K562 (cell line): ENCODE measurements at regions not wholly inside any gene's neighbourhood (a gene's known extent, or its start where the extent isn't known, plus 50 kb on each side); places are given as distances from the start of the nearest gene placed in this dataset.

Experiments
- ATAC-seq: fragments of 200-7000 bp; cut with Tn5 transposase; 3 replicates; pipeline ENCODE4 v1.9.1; 2020; ENCODE audit warnings: moderate library complexity
- BruUV-seq: library from RNA; stranded (reverse); fragments of 400-500 nt; replicated peaks from 2 replicates; lab custom pipeline; 2021; lab: Mats Ljungman, UMichigan
- CTCF ChIA-PET: fragments of 300-600 bp; formaldehyde crosslinking; extraction: SDS; loops from one replicate; lab custom pipeline; 2021; ENCODE audit warnings: low intra/inter-chr PET ratio; lab: Yijun Ruan, JAX
- POLR2A ChIA-PET: fragments of 300-600, 350-650 bp; sonication (Branson Sonifier 250); formaldehyde crosslinking; extraction: SDS; loops from one replicate; lab custom pipeline; 2021; ENCODE audit warnings: antibody characterized with exemption, inconsistent platforms; lab: Yijun Ruan, JAX
- DNase-seq, 4 experiments: peaks; one replicate each; pipeline versions ENCODE4 v3.0.0 to v3.0.0-alpha.2; 2011 to 2018; ENCODE audit warnings: low spot score in 3 of 4, mixed read lengths in 3 of 4; ENCODE audit errors: extremely low read depth in 1 of 4
- FAIRE-seq: peaks from 2 replicates; lab custom pipeline; 2011; peaks lifted over from hg19 to GRCh38; lab: Jason Lieb, UNC
- H2AFZ ChIP-seq: 2 replicates; pipeline ENCODE4 v1.6.0; 2011; ENCODE audit warnings: low read depth, low read length, control low read depth, inconsistent platforms
- H3K27ac ChIP-seq: fragments of 200-600 bp; 3 replicates; pipeline ENCODE4 v1.8.0; 2011; ENCODE audit warnings: low read depth, mild to moderate bottlenecking, control low read depth, inconsistent platforms, low read length, moderate library complexity, mixed read lengths; ENCODE audit errors: extremely low read depth
- H3K27me3 ChIP-seq, 2 experiments: fragments of 300-600 bp in 1 of 2; 2 replicates in 1 of 2; 3 replicates in 1 of 2; pipeline versions ENCODE4 v1.6.0 to v1.8.0; 2011; ENCODE audit warnings: inconsistent platforms in 2 of 2, low read length in 2 of 2, mild to moderate bottlenecking in 1 of 2, mixed read lengths in 1 of 2, moderate library complexity in 1 of 2; ENCODE audit not compliant: control insufficient read depth in 2 of 2, insufficient read depth in 2 of 2
- H3K36me3 ChIP-seq: fragments of 300-600 bp; 3 replicates; pipeline ENCODE4 v1.8.0; 2011; ENCODE audit warnings: mild to moderate bottlenecking, low read length, inconsistent platforms; ENCODE audit not compliant: control insufficient read depth, insufficient read depth
- H3K4me1 ChIP-seq, 2 experiments: fragments of 200-600 bp in 1 of 2; replicated peaks in 1 of 2; 2 replicates in 1 of 2; 3 replicates in 1 of 2; pipeline versions ENCODE4 v1.5.1 to v1.8.0; 2011; ENCODE audit warnings: inconsistent platforms in 2 of 2, low read length in 2 of 2, mild to moderate bottlenecking in 1 of 2, mixed read lengths in 1 of 2, moderate library complexity in 1 of 2; ENCODE audit not compliant: control insufficient read depth in 2 of 2, insufficient read depth in 2 of 2
- H3K4me2 ChIP-seq: 2 replicates; pipeline ENCODE4 v1.6.1; 2011; ENCODE audit warnings: low read length, control low read depth, inconsistent platforms, mixed read lengths; ENCODE audit not compliant: insufficient read depth
- H3K4me3 ChIP-seq: fragments of 200-600 bp; sonication (generic), shearing (Covaris generic); 2 replicates; pipeline ENCODE4 v1.5.1; 2016; ENCODE audit warnings: control low read depth, inconsistent platforms
- H3K79me2 ChIP-seq: fragments of 200-600 bp; 3 replicates; pipeline ENCODE4 v1.8.0; 2011; ENCODE audit warnings: low read length, inconsistent platforms; ENCODE audit not compliant: control insufficient read depth, insufficient read depth
- H3K9ac ChIP-seq, 2 experiments: 2 replicates each; pipeline versions ENCODE4 v1.6.0 to v1.6.1; 2011; ENCODE audit warnings: low read depth in 2 of 2, low read length in 2 of 2, control low read depth in 1 of 2, inconsistent platforms in 1 of 2, mild to moderate bottlenecking in 1 of 2, mixed read lengths in 1 of 2; ENCODE audit not compliant: insufficient read depth in 1 of 2
- H3K9me1 ChIP-seq: one replicate; pipeline ENCODE4 v1.6.0; 2011; ENCODE audit warnings: inconsistent platforms, mild to moderate bottlenecking, low read length, moderate library complexity; ENCODE audit not compliant: control insufficient read depth, insufficient read depth
- H3K9me3 ChIP-seq: replicated peaks from 2 replicates; pipeline ENCODE4 v1.5.1; 2011; ENCODE audit warnings: low read depth, low read length, inconsistent platforms; ENCODE audit not compliant: control insufficient read depth, insufficient read depth
- H4K20me1 ChIP-seq: replicated peaks from 2 replicates; pipeline ENCODE4 v1.6.1; 2011; ENCODE audit warnings: low read length, inconsistent platforms, mixed read lengths; ENCODE audit not compliant: control insufficient read depth, insufficient read depth
- NFXL1 ChIP-seq: fragments of 450-650 bp; formaldehyde crosslinking; IDR thresholded peaks from 2 replicates; pipeline ENCODE4 v1.4.0; 2021; ENCODE audit warnings: mild to moderate bottlenecking
- POLR2B ChIP-seq: fragments of 450-650 bp; IDR thresholded peaks from 2 replicates; pipeline ENCODE4 v1.6.1; 2018; ENCODE audit warnings: low read depth; ENCODE audit not compliant: partially characterized antibody
- PYGO2 ChIP-seq: fragments of 450-650 bp; IDR thresholded peaks from 2 replicates; pipeline ENCODE4 v1.6.1; 2016; ENCODE audit warnings: mild to moderate bottlenecking, missing genetic modification characterization, moderate library complexity, missing compliant biosample characterization
- SLC30A9 ChIP-seq: fragments of 250-450 bp; sonication (Bioruptor Pico); IDR thresholded peaks from 2 replicates; pipeline ENCODE4 v1.8.0; 2022; ENCODE audit warnings: mild to moderate bottlenecking, moderate library complexity
- TAF9B ChIP-seq: fragments of 450-650 bp; IDR thresholded peaks from 2 replicates; pipeline ENCODE4 v1.6.1; 2018; ENCODE audit warnings: mild to moderate bottlenecking; ENCODE audit not compliant: partially characterized antibody
- ZNF3 ChIP-seq: fragments of 250-450 bp; sonication (Bioruptor Pico); IDR thresholded peaks from 2 replicates; pipeline ENCODE4 v1.5.0; 2021; ENCODE audit warnings: mild to moderate bottlenecking, moderate library complexity
- ZNF431 ChIP-seq: sonication (generic); formaldehyde crosslinking; IDR thresholded peaks from 2 replicates; pipeline ENCODE4 v1.8.0; 2022; ENCODE audit warnings: mild to moderate bottlenecking, missing genetic modification reagents
- WGBS: fragments of 100-300 bp; shearing (Covaris generic); methylation state at CpG from one replicate; pipeline ENCODE4 v1.1.6; 2016; ENCODE audit warnings: low coverage, mixed read lengths; ENCODE audit not compliant: insufficient coverage; ENCODE audit errors: missing lambda C conversion rate; 5-methylcytosine and 5-hydroxymethylcytosine counted together
- in situ Hi-C: fragments of 300-500 bp; cut with MboI; formaldehyde crosslinking; loops from 4 replicates; pipeline ENCODE4 v1.15.0; 2018; ENCODE audit warnings: inconsistent platforms, mixed read lengths
- intact Hi-C: fragments of 100-400 bp; cut with micrococcal nuclease; formaldehyde crosslinking; loops from 2 replicates; pipeline ENCODE4 v1.14.2; 2022
- TF ChIP-seq, protein P1 (sequence below): fragments of 450-650 bp; formaldehyde crosslinking; IDR thresholded peaks from 2 replicates; pipeline ENCODE4 v1.4.0; 2020; ENCODE audit warnings: mild to moderate bottlenecking, moderate library complexity
- TF ChIP-seq, protein P2 (sequence below): sonication (generic); formaldehyde crosslinking; IDR thresholded peaks from 2 replicates; pipeline ENCODE4 v1.8.0; 2023; ENCODE audit warnings: mild to moderate bottlenecking, missing genetic modification reagents

DNA sequence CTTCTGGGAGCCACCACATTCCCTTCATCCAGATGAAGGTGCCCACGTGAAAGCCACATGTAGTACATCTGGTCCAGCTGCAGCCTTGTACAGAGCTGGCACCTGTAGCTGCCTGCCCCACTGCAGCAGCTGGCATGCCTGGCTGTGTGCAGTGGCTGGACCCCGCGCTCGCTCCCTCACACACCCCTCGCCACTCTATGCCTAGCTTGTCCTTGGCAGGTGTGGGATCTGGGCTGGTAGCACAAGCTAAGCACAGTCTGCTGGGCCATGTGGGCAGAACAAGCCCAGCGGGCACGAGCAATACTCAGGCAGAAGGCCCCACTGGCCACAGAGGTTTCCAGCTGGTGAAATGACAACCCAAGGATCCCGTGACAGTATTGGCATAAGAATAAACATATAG is 163.9 kb upstream of the PRNP start:
- no peaks in the 10 kb centered on the region for H3K4me1 ChIP-seq
- H3K36me3 ChIP-seq, result no peaks in the 10 kb centered on the region
- no peak for ATAC-seq
- CTCF ChIA-PET, result no interaction called here
- intact Hi-C loops, result no loop called here
- no peak overlapping the region for H3K4me2 ChIP-seq
- 0% methylated on average over 4 of the region's 8 CpGs for WGBS
- no peaks in the 10 kb centered on the region for H3K79me2 ChIP-seq
- BruUV-seq, result no TSS peak
- no peak overlapping the region for H3K9ac ChIP-seq
- H4K20me1 ChIP-seq, result no peaks in the 10 kb centered on the region
- no peak for TF ChIP-seq SLC30A9
- no peak for TF ChIP-seq ZNF3 (CRISPR knock-in tag)
- TF ChIP-seq TAF9B, result no peak
- TF ChIP-seq, protein P1, sequence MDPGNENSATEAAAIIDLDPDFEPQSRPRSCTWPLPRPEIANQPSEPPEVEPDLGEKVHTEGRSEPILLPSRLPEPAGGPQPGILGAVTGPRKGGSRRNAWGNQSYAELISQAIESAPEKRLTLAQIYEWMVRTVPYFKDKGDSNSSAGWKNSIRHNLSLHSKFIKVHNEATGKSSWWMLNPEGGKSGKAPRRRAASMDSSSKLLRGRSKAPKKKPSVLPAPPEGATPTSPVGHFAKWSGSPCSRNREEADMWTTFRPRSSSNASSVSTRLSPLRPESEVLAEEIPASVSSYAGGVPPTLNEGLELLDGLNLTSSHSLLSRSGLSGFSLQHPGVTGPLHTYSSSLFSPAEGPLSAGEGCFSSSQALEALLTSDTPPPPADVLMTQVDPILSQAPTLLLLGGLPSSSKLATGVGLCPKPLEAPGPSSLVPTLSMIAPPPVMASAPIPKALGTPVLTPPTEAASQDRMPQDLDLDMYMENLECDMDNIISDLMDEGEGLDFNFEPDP, result no peak
- TF ChIP-seq, protein P2, sequence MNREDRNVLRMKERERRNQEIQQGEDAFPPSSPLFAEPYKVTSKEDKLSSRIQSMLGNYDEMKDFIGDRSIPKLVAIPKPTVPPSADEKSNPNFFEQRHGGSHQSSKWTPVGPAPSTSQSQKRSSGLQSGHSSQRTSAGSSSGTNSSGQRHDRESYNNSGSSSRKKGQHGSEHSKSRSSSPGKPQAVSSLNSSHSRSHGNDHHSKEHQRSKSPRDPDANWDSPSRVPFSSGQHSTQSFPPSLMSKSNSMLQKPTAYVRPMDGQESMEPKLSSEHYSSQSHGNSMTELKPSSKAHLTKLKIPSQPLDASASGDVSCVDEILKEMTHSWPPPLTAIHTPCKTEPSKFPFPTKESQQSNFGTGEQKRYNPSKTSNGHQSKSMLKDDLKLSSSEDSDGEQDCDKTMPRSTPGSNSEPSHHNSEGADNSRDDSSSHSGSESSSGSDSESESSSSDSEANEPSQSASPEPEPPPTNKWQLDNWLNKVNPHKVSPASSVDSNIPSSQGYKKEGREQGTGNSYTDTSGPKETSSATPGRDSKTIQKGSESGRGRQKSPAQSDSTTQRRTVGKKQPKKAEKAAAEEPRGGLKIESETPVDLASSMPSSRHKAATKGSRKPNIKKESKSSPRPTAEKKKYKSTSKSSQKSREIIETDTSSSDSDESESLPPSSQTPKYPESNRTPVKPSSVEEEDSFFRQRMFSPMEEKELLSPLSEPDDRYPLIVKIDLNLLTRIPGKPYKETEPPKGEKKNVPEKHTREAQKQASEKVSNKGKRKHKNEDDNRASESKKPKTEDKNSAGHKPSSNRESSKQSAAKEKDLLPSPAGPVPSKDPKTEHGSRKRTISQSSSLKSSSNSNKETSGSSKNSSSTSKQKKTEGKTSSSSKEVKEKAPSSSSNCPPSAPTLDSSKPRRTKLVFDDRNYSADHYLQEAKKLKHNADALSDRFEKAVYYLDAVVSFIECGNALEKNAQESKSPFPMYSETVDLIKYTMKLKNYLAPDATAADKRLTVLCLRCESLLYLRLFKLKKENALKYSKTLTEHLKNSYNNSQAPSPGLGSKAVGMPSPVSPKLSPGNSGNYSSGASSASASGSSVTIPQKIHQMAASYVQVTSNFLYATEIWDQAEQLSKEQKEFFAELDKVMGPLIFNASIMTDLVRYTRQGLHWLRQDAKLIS (CRISPR knock-in tag), result no peak
- TF ChIP-seq ZNF431, result no peak
- no peak for TF ChIP-seq POLR2B
- no peak for TF ChIP-seq NFXL1 (CRISPR knock-in tag)
- TF ChIP-seq PYGO2 (tag), result no peak
- peaks cover 0 to 6% of the 10 kb centered on the region in 2 experiments; a peak in 1 of 5 replicates for H3K27me3 ChIP-seq
- H3K9me3 ChIP-seq, result no peaks in the 10 kb centered on the region
- POLR2A ChIA-PET, result interaction anchor here (0.7 to 1.2 kb wide), 2 partner anchors 10 to 806 kb away, joined by 3 to 4 read pairs; no protein-coding TSS in a partner anchor
- in situ Hi-C loops, result no loop called here
- H3K27ac ChIP-seq, result no peak overlapping the region
- H2AFZ ChIP-seq, result no peak overlapping the region
- no peak for DNase-seq
- H3K4me3 ChIP-seq, result no peak overlapping the region
- no peak for FAIRE-seq
- no peaks in the 10 kb centered on the region for H3K9me1 ChIP-seq
